ENCODE measurements at regions not wholly inside any gene's neighbourhood (a gene's known extent, or its start where the extent isn't known, plus 50 kb on each side); places are given as distances from the start of the nearest gene placed in this dataset.
"Not testable (repeated sequence)": the region's sequence is repeated elsewhere in the genome, so short reads cannot be mapped to it uniquely, and the experiment has no call there.

GRCh38 chr15:22201993-22202659 is 121.8 kb downstream of the OR4M2 start:
- DNase-seq, result not testable (repeated sequence)

DNA sequence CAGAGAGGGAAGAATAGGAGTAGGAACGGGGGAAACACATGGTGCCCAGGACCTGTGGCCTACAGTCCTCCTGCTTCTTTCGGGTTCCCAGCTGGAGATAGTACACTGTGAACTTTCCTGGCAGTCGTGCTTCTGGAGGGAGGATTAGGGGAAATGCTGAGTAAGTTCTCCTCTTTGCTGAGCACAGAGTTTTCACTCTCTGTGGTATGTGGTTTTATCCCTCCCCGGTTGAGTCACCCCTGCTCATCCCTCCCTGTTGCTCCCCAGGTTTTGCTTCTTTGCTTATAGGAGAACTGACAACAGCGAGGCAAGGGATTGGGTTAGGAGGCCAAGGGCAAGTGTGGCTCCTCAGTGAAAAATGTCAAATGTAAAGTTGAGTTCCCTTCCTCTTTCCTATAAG is 122.9 kb downstream of the OR4M2 start:
- DNase-seq, result not testable (repeated sequence)

DNA sequence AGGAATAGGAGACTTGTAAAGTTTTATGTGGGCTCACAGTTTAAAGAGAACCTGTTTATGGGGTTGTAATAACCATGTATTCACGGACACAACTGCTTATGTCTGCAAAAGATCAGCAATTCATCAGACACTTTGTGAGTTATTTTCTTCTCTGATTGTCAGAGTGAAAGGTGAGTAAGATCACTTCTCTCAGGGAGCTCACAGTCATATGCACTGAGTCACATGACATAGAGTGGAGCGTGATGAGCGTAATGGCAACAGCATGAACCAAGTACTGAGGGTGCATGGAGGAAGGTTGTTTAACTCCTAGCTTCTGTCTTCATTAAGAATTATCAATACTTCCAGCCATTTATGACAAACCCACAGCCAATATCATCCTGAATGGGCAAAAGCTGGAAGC is 128.8 kb downstream of the OR4M2 start:
- DNase-seq, result not testable (repeated sequence)

DNA sequence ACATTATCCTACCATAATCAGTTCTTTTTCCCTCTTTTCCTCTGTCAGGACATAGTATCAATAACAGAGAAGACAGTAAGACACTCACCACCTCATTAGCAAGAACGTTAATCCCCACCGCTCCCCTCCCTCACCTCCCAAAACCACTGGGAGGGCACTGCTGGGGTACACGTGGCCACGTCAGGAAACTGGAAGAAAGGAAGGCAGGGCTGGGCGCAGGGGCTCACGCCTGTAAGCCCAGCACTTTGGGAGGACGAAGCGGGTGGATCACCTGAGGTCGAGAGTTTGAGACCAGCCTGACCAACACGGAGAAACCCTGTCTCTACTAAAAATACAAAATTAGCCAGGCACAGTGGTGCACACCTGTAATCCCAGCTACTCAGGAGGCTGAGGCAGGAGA is 142.3 kb downstream of the OR4M2 start:
- DNase-seq, result not testable (repeated sequence)

DNA sequence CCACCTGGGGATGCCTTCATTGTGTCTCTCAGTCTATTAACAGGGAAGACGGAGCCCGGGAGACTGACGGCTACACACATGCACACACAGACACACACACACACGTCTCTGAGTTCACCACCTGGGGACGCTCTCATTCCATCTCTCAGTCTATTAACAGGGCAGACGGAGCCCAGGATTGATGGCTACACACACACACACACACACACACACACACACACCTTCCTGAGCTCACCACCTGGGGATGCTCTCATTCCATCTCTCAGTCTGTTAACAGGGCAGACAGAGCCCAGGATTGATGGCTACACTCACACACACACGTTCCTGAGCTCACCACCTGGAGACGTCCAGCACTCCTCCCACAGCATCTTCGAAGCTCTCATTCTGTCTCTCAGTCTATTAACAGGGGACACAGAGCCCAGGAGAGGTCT is 143.9 kb downstream of the OR4M2 start:
- no peak for DNase-seq

DNA sequence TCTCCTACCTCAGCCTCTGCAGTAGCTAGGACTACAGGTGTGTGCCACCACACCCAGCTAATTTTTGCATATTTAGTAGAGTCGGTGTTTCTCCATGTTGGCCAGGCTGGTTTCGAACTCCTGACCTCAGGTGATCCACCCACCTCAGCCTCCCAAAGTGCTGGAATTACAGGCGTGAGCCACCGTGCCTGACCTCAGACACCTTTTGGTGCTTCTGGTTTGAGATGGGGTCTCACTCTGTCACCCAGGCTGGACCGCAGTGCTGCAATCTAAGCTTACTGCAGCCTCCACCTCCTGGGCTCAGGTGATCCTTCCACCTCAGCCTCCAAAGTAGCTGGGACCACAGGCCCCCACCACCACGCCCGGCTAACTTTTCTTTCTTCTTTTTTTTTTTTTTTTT is 144.6 kb downstream of the OR4M2 start:
- not testable (repeated sequence) for DNase-seq

DNA sequence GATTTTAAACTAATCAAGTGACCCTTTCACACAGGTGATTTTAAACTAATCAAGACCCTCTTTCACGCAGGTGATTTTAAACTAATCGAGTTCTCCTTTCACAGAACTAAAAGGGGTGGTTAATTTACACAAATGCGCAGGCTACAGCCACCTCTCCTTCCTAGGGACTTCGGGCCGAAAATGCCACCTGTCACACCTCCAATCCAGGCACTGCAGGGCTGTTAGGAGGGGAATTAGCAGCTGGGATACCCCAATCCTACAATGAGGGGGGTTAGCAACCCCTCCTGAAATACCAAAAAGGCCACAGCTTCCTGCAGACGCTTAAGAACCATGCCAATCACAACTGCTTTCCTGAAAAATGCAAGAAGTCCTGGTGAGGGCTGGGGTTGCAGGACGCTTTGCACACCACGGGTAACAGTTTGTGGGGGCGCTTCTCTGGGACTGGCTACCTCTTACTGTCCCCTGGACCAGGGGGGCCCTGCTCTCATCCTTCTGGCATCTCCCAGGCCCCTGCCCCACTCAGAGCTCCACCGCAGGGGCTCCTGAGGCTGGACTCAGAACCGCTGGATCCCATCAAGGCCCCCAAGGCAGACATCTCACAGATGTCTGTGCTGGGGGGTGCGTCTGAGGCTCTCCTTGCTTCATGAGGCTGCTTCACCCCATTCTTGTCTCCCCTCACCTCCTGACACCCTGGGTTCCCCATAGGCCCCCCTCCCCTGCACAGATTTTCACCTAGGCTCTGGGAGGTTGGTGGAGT is 145.9 kb downstream of the OR4M2 start:
- DNase-seq, result no peak

DNA sequence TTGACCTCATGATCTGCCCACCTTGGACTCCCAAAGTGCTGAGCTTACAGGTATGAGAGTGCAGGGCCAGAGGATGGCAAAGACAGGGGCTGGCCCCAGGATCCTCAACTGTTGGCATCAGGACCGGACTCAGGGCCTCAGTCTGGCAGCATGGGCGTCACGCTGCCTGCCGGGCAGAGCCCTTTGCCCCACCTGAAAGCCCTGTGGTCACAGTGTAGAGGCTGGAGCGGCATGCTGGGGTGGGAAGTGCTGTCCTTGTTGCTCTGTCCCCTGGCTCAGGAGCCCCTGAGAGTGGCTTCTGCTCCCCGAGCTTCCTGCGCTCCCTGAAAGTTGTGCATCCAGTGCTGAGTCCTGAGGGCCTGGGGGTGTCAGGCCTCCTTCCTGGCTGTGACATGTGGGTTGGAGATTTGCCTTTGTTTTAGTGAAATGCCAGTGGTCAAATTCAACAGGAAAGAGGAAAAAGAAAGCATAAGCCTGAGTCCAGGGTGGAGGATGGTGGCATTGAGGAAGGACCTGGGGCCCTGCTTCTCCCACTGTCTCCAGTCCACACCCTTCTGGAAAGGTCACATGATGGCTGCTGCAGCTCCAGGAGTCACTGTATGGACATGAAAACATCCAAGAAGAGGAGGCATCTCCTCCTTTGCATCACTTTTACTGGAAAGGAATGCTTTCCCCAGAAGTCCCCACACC is 147.2 kb downstream of the OR4M2 start:
- no peak for DNase-seq

- no peak for DNase-seq
These were observed 147.9 kb downstream of the OR4M2 start for GRCh38 chr15:22228101-22228762.

DNA sequence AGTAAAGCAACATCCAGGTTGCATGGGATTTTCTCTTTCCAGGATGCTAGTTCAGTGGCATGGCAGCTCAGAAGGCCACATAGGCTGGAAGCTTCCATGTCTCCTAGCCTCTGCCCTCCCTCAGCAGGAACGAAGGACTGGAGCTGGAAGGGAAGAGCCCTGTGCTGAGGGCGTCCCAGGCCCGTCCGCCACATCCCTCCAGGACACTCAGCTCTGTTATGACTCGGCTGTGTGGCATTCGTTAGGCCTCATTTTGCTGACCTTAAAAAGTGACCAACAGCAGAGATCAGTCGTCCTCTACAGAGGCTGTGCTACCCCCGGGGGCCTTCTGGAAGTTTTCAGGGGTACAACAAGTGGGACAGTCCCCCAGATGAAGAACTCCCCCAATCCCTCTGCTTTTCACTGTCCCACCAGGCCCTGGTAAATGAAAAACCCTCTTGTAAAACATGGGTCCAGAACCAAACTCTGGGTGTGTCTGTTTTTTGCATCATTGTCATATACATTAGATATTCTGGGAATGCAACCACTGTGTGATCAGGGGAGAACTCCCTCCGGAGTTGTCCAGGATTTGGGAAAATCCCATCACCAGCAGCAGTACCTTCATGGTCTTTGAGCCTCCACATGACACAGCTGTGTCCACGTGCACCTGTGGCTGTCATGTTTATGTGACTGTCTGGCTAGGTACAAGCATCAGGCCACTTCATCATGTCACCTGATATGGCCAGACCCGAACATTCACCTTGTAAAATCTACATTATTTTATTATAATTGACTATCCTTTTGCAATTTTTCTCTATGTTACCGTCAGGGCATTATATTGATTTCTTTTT is 149.9 kb downstream of the OR4M2 start:
- DNase-seq, result no peak

- DNase-seq, result no peak
These were observed 151.3 kb downstream of the OR4M2 start for GRCh38 chr15:22231603-22232002.

GRCh38 chr15:22232675-22233074 is 152.3 kb downstream of the OR4M2 start:
- DNase-seq, result no peak

GRCh38 chr15:22235261-22235930 is 155.1 kb downstream of the OR4M2 start:
- DNase-seq, result not testable (repeated sequence)

GRCh38 chr15:22236469-22236868 is 156.1 kb downstream of the OR4M2 start:
- DNase-seq, result no peak

DNA sequence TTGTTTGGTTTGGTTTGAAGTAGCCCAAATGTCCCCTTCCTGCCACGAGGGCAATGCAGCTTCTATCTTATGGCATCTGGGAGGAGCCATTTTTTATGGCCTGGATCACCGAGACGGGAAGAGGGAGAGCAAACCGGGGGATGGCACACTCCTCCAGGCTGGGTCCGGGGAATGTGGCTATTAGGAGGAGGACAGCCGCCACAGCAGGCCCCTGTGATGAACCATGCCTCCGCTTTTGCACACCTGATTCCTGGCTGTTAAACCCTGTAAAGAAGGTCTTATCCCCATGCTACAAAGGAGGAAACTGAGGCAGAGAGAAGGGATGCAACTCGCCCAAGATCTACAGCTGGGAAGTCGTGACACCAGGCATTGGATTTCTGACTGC is 157.6 kb downstream of the OR4M2 start:
- no peak for DNase-seq

GRCh38 chr15:22238276-22238958 is 158.1 kb downstream of the OR4M2 start:
- DNase-seq, result not testable (repeated sequence)

- DNase-seq, result not testable (repeated sequence)
These were observed 158.9 kb downstream of the OR4M2 start for GRCh38 chr15:22238959-22239805.

DNA sequence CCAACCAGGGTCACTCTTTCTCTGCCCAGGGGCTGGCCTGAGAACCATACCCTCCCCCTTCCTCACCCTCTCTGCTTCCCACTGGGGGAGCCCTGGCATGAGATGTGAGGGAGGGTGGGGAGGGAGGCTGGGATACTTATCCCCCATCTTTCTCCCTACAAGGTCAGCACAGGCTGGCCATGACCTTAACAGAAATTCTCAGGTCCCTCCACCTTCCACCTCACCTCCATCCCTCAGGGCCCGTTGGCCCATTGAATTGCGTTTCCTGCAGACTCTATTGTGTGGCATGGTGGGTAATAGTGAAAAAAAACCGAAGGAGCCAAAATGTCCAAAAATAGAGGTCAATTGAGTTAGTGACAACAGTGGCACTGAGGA is 159.5 kb downstream of the OR4M2 start:
- no peak for DNase-seq

DNA sequence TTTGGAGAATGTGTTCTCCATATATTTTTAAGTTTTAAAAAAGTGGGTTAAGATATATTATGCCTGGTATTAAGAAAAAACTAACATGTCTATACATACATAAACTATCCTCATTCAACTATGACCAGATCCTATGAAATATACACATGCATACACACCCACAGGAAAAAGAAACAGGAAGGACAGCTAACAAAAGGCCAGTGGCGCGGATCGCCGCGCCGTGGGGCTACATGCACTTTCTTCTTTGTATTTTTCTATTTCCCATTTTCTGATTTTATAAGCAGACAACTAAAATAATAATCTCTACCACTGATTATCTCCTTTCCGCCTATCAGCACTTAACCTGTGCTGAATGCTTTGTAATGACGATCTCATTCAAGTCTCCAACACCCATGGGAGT is 160.1 kb downstream of the OR4M2 start:
- DNase-seq, result no peak

GRCh38 chr15:22240986-22241385 is 160.7 kb downstream of the OR4M2 start:
- no peak for DNase-seq

Measured in hematopoietic multipotent progenitor cell treated with erythropoietin and hydrocortisone succinate and interleukin-3 and kit ligand, for 6 days (in vitro differentiated cells).